GM18868 (cell line): ENCODE measurements at regions not wholly inside any gene's neighbourhood (a gene's known extent, or its start where the extent isn't known, plus 50 kb on each side); places are given as distances from the start of the nearest gene placed in this dataset.
A peak's percentile ranks its signal among the peaks of the same experiment; 100 is the strongest.

Experiments
- ATAC-seq: cut with Tn5 transposase; IDR thresholded peaks from one replicate; pipeline ENCODE4 v1.9.1; 2021; ENCODE audit warnings: mild to moderate bottlenecking, moderate library complexity; ENCODE audit not compliant: unreplicated experiment

DNA sequence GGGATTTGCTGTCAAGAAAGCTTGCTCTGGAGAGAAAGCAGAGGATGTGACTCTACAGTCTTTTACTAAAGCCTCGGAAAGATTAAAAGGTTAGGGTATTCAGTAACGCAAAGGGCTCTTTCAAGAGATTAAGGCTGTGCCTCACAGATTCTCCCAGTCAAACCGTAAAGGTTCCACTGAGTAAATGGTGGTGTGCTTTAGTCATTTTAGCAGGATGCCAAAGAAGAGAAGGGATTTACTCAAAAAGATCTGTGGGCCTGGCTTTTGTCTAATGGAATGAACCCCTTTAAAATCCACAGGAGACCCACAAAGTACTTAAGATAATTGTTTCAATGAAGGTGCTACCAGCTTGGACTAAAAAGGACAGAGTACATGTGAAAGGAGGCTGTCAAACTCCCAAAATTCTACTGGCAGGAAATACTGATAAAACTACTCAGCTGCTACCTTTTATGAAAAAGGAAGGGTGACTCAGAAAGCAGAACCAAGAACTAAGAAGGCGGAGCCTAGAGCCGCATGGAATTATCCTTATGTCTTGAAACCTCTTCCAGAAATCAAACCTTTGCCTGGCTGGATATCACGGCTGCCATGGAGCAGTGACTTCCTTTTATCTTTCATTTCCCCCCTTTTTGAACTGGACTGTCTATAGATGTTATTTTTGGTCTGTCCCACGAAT lies 670.2 kb upstream of the ZEB2 start:
- no peak for ATAC-seq

DNA sequence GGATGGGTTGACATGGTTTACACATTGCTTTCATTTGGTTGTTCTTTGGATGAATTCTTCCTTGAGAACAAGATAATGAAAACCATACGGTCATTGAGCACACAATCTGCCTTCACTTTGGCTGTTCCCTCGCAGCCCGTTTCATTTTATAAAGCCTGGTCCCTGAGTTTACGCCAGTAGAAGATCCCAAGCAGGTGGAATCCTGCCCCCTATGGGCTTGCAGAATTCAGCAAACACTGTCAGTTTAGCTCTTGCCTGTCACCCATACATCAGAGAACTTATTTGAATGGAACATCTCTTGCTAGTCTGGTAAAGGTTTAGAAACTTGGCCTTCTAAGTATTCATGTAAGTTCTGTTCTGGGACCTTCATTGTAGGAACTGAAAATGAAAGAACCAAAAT lies 666.4 kb upstream of the ZEB2 start:
- peak; percentile 55 for ATAC-seq

DNA sequence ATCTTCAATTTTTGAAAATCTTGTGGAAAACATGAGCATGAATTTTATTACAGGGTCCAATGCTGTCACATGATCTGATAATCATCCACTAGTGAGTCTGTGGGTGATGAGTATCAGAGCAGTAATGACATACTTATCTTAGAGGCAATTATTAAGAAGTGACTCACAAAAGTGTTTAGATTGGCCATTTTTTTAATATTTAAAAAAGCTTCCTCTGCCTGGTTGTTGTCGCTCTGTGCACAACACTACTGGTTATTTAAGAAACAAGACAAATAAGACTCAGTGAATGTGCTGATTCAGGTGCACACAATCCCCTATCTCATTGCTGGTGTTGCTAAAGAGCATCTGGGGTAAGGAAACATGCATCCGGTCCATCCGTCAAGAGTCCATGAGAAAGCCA lies 665.8 kb upstream of the ZEB2 start:
- ATAC-seq: no peak

DNA sequence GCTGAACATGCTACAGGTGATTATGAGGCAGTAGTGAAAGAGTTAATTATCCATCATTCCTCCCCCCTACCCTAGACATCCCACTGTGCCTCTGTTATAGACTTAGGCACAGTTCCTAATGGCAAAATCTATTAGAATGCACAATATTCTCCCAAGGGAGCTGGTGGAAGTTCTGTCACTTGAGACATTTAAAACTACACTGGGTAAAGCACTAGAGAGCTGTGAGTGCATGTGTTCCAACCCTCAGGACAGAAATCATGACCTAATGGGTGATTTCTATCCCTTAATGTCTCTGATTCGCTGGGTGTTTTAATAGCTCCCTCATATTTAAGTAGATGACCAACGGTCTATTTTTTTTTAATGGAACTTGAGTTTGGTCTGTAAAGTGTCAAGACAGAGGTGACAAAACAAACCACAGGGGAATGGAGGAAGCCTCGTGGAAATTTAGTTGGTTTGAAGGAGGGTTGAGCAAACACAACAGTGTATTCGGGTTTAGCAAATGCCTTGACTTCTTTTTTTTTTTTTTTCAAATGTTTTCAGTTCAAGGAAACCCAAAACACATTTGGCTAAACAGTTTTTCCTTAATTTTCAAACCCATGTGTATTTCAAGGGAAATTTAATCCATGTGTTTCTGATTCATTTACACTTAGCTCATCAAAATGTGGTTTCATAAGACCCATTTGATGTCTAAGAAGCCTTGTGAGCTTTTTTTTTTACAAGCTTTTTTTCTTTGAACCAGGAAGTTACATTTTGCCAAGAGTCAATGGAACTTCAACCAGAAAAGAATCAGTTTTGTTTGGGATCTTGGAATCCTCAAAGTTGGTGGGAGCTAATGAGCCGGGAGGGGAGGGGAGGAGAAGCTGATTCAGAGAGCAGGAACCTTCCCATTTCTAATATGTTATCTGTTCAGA lies 665.1 kb upstream of the ZEB2 start:
- no peak for ATAC-seq

DNA sequence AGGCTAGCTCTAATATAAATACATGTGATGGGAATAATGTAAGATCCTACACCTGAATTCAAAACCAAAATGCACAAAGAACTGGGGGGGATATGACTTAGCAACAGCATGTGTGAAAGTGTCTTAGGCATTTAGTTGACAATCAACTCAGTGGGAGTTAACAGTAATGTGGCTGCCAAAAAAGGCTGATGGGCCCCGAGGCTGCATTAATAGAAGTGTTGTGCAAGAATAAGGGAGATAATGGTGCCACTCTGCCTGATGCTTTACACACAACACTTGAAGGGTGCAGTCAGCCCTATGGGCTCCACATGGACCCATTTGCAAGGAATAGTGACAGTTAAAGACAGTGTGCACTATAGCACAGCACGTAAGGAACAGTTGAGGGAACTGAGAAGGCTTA lies 649.4 kb upstream of the ZEB2 start:
- ATAC-seq: no peak

DNA sequence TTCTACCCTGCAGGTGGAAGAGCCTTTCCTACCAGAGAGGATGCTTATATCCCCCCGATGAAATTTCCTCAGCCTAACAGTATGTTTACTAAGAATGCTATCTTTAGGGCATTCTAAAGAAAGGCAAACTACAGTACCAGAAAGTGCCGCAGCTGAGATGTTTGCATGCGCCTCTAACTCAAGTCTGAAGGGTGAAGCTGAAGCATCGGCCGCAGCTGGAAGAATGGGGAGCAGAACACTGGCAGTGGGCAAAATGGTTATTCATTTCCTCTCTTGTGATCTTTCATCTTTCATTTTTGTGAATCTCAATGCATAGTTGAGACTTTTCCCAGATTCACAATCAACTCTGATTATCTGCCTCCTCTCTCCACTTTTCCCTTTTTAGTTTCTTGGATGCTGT lies 648.2 kb upstream of the ZEB2 start:
- no peak for ATAC-seq

DNA sequence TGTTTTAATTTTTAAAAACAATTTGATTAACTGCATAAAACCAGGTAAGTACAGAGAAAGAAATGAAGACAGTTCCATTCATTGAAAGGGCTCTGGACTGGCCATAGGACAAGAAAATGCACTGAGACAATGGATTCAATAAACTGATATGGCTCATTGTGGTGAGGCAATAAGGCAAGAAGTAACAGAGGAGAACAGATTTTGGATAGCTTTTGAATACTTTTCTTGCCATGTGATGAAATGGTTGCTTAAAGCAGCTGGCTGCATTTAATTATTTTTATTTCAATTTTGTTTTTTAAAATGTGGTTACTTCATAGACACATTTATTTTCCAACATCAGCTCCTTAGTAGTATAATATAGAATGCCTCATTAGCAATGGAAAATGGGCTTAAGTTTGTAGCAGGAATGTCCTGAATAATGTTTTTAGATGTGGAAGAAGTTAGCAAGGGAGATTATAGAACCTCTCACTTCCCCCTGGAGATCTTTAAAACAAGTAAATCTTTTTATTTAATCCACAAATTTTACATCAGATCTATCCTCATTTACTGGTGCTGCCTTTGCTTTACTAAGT lies 646.9 kb upstream of the ZEB2 start:
- ATAC-seq: no peak

DNA sequence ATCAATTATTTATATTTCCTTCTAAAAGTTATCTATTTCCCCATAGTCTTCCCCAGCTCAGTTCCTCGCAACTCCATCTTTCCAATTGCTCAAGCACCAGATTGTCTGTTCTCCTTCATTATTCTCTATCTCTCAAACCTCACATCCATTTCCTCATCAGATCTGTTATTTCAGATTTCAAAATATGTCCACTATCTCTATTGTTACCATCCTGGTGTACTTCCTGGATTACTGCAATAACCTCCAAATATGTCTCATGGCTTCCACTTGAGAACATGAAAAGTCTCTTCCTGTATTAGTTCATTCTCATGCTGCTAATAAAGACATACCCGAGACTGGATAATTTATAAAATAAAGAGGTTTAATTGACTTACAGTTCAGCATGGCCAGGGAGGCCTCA lies 641.7 kb upstream of the ZEB2 start:
- no peak for ATAC-seq

DNA sequence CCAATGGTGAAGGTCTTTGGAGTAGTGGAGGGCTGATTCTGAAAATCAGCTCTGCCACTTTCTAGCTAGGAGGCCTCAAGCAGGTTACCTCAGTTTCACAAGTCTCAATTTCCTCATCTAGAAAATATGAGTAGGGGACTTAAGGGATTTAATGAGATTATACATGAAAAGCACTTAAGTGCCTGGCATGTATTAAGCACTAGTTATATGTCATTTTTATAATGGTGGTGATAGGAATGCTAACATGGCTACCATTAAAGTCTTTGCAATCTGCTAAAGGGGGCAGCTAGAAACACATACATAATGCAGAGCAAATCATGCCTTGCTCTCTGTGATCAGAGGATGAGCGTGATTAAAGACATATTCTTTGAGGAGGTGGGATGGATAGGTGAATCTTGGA lies 640.9 kb upstream of the ZEB2 start:
- ATAC-seq: no peak

DNA sequence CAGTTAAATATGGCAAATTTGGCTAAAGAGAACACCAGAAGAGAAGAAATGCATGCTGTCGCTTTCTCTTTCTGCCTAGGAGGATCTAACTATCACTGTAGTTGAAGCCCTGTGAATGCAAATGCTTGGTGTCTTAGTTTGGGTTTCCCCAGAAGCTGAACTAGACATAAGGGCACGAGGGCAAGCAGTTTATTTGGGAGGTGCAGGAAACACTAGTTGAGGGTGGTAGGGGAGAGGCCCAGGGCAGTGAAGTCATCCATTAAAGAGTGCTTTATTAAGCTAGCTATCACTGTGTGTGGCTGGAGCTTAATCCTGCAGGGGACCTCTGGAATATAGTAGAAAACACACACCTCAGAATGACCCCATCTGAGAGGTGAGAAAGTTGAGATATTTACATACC lies 639.8 kb upstream of the ZEB2 start:
- ATAC-seq: no peak

DNA sequence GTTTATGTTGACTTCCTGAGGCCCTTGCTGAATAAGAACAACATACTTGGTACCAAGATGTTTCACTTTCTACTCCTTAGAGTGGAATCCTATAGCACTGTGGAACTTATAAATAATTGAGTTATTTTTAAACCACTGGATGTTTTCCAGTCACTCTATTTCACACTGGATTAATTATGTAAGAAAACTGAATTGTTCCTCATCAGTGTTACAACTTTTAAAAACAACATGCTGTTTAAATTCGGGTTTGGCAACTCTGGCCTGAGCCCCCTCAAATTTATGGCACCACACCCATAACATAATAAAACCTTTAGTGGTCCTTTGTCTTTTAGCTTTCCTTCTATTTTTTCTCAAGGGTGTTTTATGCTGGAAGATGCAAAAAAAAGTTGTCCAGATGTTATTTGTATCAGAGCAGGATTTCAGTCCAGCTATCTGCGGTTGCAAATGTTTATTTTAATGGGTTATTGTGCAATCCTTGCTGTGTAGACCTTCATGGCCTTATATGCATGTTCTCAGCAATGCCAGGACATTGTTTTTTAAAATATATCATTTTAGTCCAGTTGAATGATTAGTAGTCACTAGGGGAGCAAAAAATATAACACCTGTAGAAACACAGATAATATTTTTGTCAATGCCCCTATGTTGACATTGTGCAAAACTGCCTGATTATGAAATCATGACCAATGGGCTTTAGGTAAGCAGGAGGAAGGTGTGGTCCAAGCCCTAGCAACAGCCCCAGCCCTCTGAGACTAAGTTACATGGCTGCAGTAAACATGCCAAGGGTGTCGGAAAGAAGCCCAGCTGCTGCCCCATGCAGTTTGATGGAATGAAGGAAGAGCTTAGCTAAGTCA lies 638.0 kb upstream of the ZEB2 start:
- no peak for ATAC-seq

DNA sequence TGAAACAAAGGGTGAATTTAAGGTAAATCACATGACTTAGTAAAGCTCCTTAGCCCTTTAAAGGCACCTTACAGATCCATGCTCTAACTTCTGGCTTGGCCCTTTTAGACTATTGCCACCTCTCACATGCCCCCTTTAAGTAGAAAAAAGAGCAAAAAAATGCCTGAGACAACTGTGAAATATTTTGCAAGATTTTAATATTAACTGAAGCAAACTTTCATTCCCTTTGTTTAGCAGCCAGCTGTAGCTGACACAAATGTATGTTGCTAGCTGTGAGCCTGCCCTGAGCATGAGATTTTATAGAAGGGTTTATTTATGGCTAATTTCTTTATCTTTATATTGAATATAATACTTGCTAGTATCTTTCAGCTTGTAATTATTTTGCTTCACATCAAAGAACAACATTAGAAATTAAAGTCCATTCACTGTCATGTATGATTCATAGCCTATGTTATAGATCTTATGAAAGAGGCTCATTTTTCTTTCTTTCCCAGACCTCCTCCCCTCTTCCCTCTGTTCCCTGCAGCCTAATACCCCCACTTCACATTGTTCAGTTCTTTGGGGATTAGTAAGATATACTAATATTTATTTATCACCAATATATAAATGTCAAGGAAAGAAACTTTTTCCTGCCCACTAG lies 637.2 kb upstream of the ZEB2 start:
- ATAC-seq: no peak

DNA sequence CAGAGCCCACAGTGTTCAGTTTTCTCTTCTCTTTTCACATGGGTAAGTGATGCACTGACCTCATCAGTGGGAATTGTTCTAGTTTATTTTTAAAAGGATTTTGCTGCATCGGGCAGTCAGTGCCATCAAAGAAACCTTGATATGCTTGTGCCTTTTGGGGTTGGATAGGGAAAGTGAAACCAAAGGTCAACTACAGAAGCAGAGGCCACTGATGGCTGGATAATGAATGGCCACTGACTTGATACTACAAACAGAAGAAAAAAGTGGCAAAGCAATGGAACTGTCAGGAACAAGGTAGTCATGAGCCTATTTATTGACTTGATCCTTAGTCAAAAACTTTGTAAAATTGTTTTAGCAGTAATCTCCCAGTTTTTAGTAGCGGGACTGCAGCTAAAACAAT lies 636.3 kb upstream of the ZEB2 start:
- ATAC-seq: no peak

DNA sequence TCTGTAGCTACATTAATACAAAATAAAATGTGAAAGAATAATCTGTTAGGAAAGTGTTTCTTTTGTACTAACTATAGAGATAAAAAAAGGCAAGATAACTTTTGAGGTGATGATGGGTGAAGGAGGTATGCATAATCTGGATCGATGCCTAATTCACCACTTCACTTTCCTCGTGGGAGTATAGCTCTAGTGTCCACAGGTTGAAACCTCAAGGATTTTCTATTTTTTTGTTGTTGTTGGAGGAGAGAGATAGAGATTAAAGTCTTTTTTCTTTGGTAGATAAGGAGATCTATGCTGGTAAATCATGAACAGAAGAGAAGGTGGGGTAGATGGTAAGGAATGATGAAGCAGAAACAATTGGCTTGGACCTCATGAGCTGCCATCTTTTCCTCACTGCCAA lies 635.3 kb upstream of the ZEB2 start:
- ATAC-seq: no peak

DNA sequence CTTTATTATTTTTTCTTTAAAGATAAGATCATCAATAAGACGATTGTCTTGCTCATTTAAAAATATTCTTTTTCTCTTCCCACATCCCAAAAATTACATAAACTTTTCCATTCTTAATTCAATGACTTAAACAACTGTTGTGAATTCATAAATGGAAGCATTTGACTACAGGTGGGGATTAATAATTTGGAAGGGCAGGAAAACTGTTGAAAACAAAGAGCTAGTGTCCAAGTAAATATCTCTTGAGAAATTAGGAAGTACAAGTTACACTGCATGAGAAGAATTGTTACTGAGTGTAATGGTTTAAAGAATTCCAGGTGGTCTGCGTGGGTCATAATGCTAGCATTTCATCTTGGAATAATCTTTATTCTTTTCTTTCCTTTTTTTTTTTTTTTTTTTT lies 634.8 kb upstream of the ZEB2 start:
- ATAC-seq: no peak

DNA sequence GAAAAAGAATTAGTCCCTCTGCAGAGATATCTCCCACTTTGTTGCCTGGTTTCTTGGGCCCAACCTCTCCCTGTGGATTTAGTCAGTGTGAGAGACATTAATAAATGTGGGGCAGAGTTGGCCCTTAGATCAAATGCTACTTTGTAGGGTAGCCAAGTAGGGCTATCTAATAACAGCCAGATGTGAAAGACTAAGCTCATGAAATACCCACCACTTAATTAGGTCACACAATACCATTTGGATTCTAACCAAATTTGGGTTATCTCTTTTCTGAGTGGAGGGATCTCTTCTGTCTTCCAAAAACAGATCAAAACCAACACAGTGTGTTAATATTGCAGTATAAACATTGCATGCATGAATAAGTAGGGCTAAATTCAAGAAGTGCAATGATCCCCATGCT lies 626.8 kb upstream of the ZEB2 start:
- ATAC-seq: no peak

DNA sequence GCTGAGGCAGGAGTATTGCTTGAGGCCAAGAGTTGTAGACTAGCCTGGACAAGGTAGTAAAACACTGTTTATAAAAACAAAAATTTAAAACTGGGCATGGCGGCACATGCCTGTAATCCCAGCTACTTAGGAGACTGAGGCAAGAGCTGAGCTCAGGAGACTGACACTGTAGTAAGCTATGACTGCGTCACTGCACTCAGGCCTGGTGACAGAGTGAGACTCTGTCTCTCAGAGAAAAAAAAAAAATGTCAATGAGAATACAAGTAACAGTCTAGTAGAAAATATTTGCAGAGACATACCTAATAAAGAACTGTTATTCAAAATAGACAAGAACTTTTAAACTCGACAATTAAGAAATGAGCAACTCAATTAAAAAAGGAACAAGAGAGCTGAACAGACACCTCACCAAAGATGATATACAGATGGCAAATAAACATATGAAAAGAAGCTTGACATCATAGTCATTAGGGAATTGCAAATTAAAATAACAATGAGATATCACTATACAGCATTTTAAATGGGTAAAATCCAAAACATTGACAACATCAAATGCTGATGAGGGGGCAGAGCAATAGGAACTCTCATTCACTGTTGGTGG lies 624.3 kb upstream of the ZEB2 start:
- ATAC-seq: no peak

DNA sequence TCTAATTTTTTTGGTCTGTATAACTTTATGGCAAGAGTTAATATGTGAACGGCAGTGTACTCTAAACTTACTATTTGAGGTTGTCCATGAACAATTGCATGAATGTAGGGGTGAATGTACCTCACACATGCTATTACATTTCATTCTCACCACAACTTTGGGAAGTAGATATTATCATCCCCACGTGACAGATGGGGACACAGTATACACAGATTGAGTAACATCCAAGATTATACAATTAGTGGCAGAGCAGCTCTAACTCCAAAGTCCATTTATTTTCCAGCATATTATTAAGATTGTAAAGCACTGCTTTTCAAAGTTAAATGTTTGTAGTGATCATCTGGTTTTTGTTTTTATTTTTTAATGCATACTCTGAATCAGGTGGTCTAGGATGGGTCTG lies 622.1 kb upstream of the ZEB2 start:
- ATAC-seq: no peak

DNA sequence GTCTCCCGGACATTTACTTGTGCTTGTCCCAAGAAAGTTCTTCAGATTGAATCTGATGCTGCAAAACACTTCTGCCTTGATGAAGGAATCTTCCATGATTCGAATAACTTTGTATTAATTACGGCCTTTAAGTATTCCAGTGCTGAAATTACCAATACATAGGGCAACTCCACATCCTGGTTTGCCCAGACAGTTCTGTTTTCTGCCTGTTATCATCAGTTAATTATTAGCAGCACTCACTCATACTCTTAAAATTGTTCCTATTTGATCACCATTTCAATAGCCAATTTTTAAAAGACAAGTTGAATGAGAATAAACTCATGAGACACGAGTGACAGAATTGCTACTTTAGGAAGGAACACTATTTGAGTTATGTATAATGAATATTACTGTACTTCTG lies 620.7 kb upstream of the ZEB2 start:
- no peak for ATAC-seq

DNA sequence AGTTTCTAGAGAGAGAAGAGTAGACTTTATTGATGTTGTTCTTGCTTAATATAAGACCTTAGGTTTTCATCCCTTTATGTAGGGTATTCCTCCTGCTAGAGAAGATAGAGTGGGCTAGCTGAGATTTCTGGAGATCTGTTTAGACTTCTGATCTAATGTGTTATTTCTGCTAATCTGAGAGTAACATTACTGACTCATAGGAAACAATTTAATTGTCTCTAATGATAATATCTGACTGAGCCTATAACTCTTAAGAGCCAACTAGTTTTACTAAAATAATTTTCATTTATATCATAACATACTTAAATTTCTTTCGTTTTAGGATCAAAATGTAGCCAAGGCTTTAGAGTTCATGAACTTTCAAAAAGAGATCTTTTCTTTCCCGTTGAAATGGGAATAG lies 618.7 kb upstream of the ZEB2 start:
- ATAC-seq: no peak
